Glutamatergic neuron (in vitro differentiated cells): ENCODE measurements at regions not wholly inside any gene's neighbourhood (a gene's known extent, or its start where the extent isn't known, plus 50 kb on each side); places are given as distances from the start of the nearest gene placed in this dataset.

Experiments used
- DNase-seq: peaks from one replicate; pipeline ENCODE4 v3.0.0; 2022
- H3K27ac Mint-ChIP-seq: one replicate; pipeline ENCODE4 v1.8.0; 2020; ENCODE audit warnings: mild to moderate bottlenecking, mixed read lengths, inconsistent platforms; ENCODE audit not compliant: unreplicated experiment
- H3K27me3 Mint-ChIP-seq: one replicate; pipeline ENCODE4 v1.8.0; 2020; ENCODE audit warnings: mild to moderate bottlenecking, moderate library complexity, mixed read lengths, inconsistent platforms; ENCODE audit not compliant: unreplicated experiment
- H3K36me3 Mint-ChIP-seq: one replicate; pipeline ENCODE4 v1.8.0; 2020; ENCODE audit warnings: mild to moderate bottlenecking, mixed read lengths, inconsistent platforms; ENCODE audit not compliant: unreplicated experiment
- H3K4me1 Mint-ChIP-seq: one replicate; pipeline ENCODE4 v1.8.0; 2020; ENCODE audit warnings: mild to moderate bottlenecking, low read depth, mixed read lengths, inconsistent platforms; ENCODE audit not compliant: unreplicated experiment
- H3K4me3 Mint-ChIP-seq: one replicate; pipeline ENCODE4 v1.8.0; 2020; ENCODE audit warnings: mild to moderate bottlenecking, mixed read lengths, inconsistent platforms; ENCODE audit not compliant: unreplicated experiment
- H3K9me3 Mint-ChIP-seq: one replicate; pipeline ENCODE4 v1.8.0; 2020; ENCODE audit warnings: mild to moderate bottlenecking, moderate library complexity, mixed read lengths, inconsistent platforms; ENCODE audit not compliant: unreplicated experiment
- CTCF ChIP-seq: fragments of 200-600 bp; sonication (generic); IDR thresholded peaks from one replicate; pipeline ENCODE4 v1.5.0; 2021; ENCODE audit not compliant: partially characterized antibody, unreplicated experiment

DNA sequence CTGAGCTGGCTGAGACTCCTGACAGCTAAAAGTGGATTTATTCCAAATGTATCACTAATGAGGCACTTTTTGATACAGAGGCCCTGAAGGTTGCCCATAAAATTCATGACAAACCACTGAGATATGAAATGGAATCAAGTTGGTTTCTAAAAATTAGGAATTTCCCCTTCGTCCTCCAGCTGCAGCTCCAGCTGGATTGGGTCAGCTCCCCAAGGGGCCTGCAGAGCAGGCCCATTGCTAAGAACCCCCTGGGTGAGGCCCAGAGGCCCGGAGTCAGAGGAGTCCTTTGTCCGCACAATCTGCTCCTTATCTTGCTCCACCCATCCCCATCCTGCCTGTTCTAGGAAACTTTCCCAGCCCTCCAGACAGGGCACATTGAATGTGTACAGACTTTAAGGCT is 163.5 kb upstream of the TOP1 start:
- Mint-ChIP-seq H3K36me3 (no peaks in the 10 kb centered on the region), H3K27ac (no peak overlapping the region), H3K4me3 (no peak overlapping the region), H3K27me3 (peaks cover 1% of the 10 kb centered on the region), H3K9me3 (peaks cover 2% of the 10 kb centered on the region), H3K4me1 (peaks cover 26% of the 10 kb centered on the region)
- TF ChIP-seq CTCF: no peak
- DNase-seq: no peak

- TF ChIP-seq CTCF: no peak
- H3K4me1 Mint-ChIP-seq: peaks cover 29% of the 10 kb centered on the region
- no peak overlapping the region for H3K27ac Mint-ChIP-seq
- H3K9me3 Mint-ChIP-seq: peaks cover 2% of the 10 kb centered on the region
- no peaks in the 10 kb centered on the region for H3K36me3 Mint-ChIP-seq
- peaks cover 1% of the 10 kb centered on the region for H3K27me3 Mint-ChIP-seq
- DNase-seq: peak; percentile 37
- H3K4me3 Mint-ChIP-seq: peak overlapping the region; percentile 21
Measured at GRCh38 chr20:40866056-40866455, 162.6 kb upstream of the TOP1 start.

DNA sequence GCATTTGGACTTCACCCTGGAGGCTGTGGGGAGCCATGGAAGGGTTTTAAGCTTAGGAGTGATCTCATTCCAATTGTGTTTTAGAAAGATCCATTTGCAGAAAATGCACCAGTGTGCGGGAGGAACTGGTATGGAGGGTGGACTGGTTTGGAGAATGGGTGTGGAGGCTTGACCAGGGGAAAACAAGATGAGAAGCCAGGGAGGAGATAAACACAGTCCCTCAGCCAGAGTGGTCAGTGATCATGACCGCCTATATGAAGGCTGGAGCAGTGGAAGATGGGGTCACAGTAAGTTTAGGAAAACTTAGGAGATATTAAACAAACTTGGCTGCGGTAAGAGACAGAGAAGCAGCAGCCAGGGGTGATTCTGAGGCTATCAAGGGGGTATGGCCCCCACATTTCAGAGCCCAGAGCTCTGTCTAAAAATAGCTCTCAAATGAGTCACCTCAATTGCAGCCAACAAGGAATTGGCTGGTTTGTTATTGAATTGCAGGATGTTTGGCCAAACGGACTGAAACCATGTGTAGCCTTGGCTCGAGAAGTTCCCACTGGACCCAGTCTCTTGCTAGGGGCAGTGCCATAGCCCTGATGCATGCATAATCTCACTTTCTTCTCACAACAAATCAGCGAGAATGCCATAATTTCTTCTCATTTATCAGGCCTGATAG is 159.9 kb upstream of the TOP1 start:
- TF ChIP-seq CTCF: no peak
- peak overlapping the region; percentile 9 for H3K27ac Mint-ChIP-seq

GRCh38 chr20:40869218-40870147 is 159.1 kb upstream of the TOP1 start:
- H3K27ac Mint-ChIP-seq: no peak overlapping the region
- no peak overlapping the region for H3K4me3 Mint-ChIP-seq
- peaks cover 24% of the 10 kb centered on the region for H3K4me1 Mint-ChIP-seq
- no peaks in the 10 kb centered on the region for H3K36me3 Mint-ChIP-seq
- TF ChIP-seq CTCF: no peak
- peak; percentile 33 for DNase-seq
- peaks cover 5% of the 10 kb centered on the region for H3K9me3 Mint-ChIP-seq
- H3K27me3 Mint-ChIP-seq: peaks cover 1% of the 10 kb centered on the region

More for the DNA sequence above, 159.9 kb upstream of the TOP1 start:
- no peak for DNase-seq
- Mint-ChIP-seq H3K36me3 (no peaks in the 10 kb centered on the region), H3K4me1 (peaks cover 24% of the 10 kb centered on the region), H3K9me3 (peaks cover 4% of the 10 kb centered on the region), H3K4me3 (no peak overlapping the region), H3K27me3 (peaks cover 1% of the 10 kb centered on the region)
